K562 (cell line): ENCODE measurements at regions not wholly inside any gene's neighbourhood (a gene's known extent, or its start where the extent isn't known, plus 50 kb on each side); places are given as distances from the start of the nearest gene placed in this dataset.

Experiments used
- ATAC-seq: fragments of 200-7000 bp; cut with Tn5 transposase; 3 replicates; pipeline ENCODE4 v1.9.1; 2020; ENCODE audit warnings: moderate library complexity
- BruUV-seq: library from RNA; stranded (reverse); fragments of 400-500 nt; replicated peaks from 2 replicates; lab custom pipeline; 2021; lab: Mats Ljungman, UMichigan
- CTCF ChIA-PET: fragments of 300-600 bp; formaldehyde crosslinking; extraction: SDS; loops from one replicate; lab custom pipeline; 2021; ENCODE audit warnings: low intra/inter-chr PET ratio; lab: Yijun Ruan, JAX
- POLR2A ChIA-PET: fragments of 300-600, 350-650 bp; sonication (Branson Sonifier 250); formaldehyde crosslinking; extraction: SDS; loops from one replicate; lab custom pipeline; 2021; ENCODE audit warnings: antibody characterized with exemption, inconsistent platforms; lab: Yijun Ruan, JAX
- DNase-seq, 4 experiments: peaks; one replicate each; pipeline versions ENCODE4 v3.0.0 to v3.0.0-alpha.2; 2011 to 2018; ENCODE audit warnings: low spot score in 3 of 4, mixed read lengths in 3 of 4; ENCODE audit errors: extremely low read depth in 1 of 4
- FAIRE-seq: peaks from 2 replicates; lab custom pipeline; 2011; peaks lifted over from hg19 to GRCh38; lab: Jason Lieb, UNC
- H2AFZ ChIP-seq: 2 replicates; pipeline ENCODE4 v1.6.0; 2011; ENCODE audit warnings: low read depth, low read length, control low read depth, inconsistent platforms
- H3K27ac ChIP-seq: fragments of 200-600 bp; 3 replicates; pipeline ENCODE4 v1.8.0; 2011; ENCODE audit warnings: low read depth, mild to moderate bottlenecking, control low read depth, inconsistent platforms, low read length, moderate library complexity, mixed read lengths; ENCODE audit errors: extremely low read depth
- H3K27me3 ChIP-seq, 2 experiments: fragments of 300-600 bp in 1 of 2; 2 replicates in 1 of 2; 3 replicates in 1 of 2; pipeline versions ENCODE4 v1.6.0 to v1.8.0; 2011; ENCODE audit warnings: inconsistent platforms in 2 of 2, low read length in 2 of 2, mild to moderate bottlenecking in 1 of 2, mixed read lengths in 1 of 2, moderate library complexity in 1 of 2; ENCODE audit not compliant: control insufficient read depth in 2 of 2, insufficient read depth in 2 of 2
- H3K36me3 ChIP-seq: fragments of 300-600 bp; 3 replicates; pipeline ENCODE4 v1.8.0; 2011; ENCODE audit warnings: mild to moderate bottlenecking, low read length, inconsistent platforms; ENCODE audit not compliant: control insufficient read depth, insufficient read depth
- H3K4me1 ChIP-seq, 2 experiments: fragments of 200-600 bp in 1 of 2; replicated peaks in 1 of 2; 2 replicates in 1 of 2; 3 replicates in 1 of 2; pipeline versions ENCODE4 v1.5.1 to v1.8.0; 2011; ENCODE audit warnings: inconsistent platforms in 2 of 2, low read length in 2 of 2, mild to moderate bottlenecking in 1 of 2, mixed read lengths in 1 of 2, moderate library complexity in 1 of 2; ENCODE audit not compliant: control insufficient read depth in 2 of 2, insufficient read depth in 2 of 2
- H3K4me2 ChIP-seq: 2 replicates; pipeline ENCODE4 v1.6.1; 2011; ENCODE audit warnings: low read length, control low read depth, inconsistent platforms, mixed read lengths; ENCODE audit not compliant: insufficient read depth
- H3K4me3 ChIP-seq: fragments of 200-600 bp; sonication (generic), shearing (Covaris generic); 2 replicates; pipeline ENCODE4 v1.5.1; 2016; ENCODE audit warnings: control low read depth, inconsistent platforms
- H3K79me2 ChIP-seq: fragments of 200-600 bp; 3 replicates; pipeline ENCODE4 v1.8.0; 2011; ENCODE audit warnings: low read length, inconsistent platforms; ENCODE audit not compliant: control insufficient read depth, insufficient read depth
- H3K9ac ChIP-seq, 2 experiments: 2 replicates each; pipeline versions ENCODE4 v1.6.0 to v1.6.1; 2011; ENCODE audit warnings: low read depth in 2 of 2, low read length in 2 of 2, control low read depth in 1 of 2, inconsistent platforms in 1 of 2, mild to moderate bottlenecking in 1 of 2, mixed read lengths in 1 of 2; ENCODE audit not compliant: insufficient read depth in 1 of 2
- H3K9me1 ChIP-seq: one replicate; pipeline ENCODE4 v1.6.0; 2011; ENCODE audit warnings: inconsistent platforms, mild to moderate bottlenecking, low read length, moderate library complexity; ENCODE audit not compliant: control insufficient read depth, insufficient read depth
- H3K9me3 ChIP-seq: replicated peaks from 2 replicates; pipeline ENCODE4 v1.5.1; 2011; ENCODE audit warnings: low read depth, low read length, inconsistent platforms; ENCODE audit not compliant: control insufficient read depth, insufficient read depth
- H4K20me1 ChIP-seq: replicated peaks from 2 replicates; pipeline ENCODE4 v1.6.1; 2011; ENCODE audit warnings: low read length, inconsistent platforms, mixed read lengths; ENCODE audit not compliant: control insufficient read depth, insufficient read depth
- MECOM ChIP-seq: fragments of 250-450 bp; sonication (Bioruptor Pico); IDR thresholded peaks from 2 replicates; pipeline ENCODE4 v1.8.0; 2022; ENCODE audit warnings: inconsistent platforms
- MED1 ChIP-seq: sonication (generic); formaldehyde crosslinking; IDR thresholded peaks from 2 replicates; pipeline ENCODE4 v1.8.1; 2023; ENCODE audit warnings: missing genetic modification reagents, borderline replicate concordance
- MXI1 ChIP-seq: IDR thresholded peaks from 2 replicates; pipeline ENCODE4 v1.6.1; 2011; ENCODE audit warnings: low read depth, mild to moderate bottlenecking, improper control_type of control experiment, low read length
- NCOA1 ChIP-seq: fragments of 450-650 bp; IDR thresholded peaks from 2 replicates; pipeline ENCODE4 v1.6.1; 2016; ENCODE audit warnings: low read depth
- SIRT6 ChIP-seq: IDR thresholded peaks from one replicate; pipeline ENCODE4 v1.6.1; 2012; ENCODE audit warnings: low read depth, mild to moderate bottlenecking, control low read depth, inconsistent platforms, low read length, moderate library complexity
- TAF7 ChIP-seq: fragments of 450-650 bp; IDR thresholded peaks from 2 replicates; pipeline ENCODE4 v1.6.1; 2016; ENCODE audit warnings: missing genetic modification characterization, missing compliant biosample characterization
- TAF9B ChIP-seq: fragments of 450-650 bp; IDR thresholded peaks from 2 replicates; pipeline ENCODE4 v1.6.1; 2018; ENCODE audit warnings: mild to moderate bottlenecking; ENCODE audit not compliant: partially characterized antibody
- WGBS: fragments of 100-300 bp; shearing (Covaris generic); methylation state at CpG from one replicate; pipeline ENCODE4 v1.1.6; 2016; ENCODE audit warnings: low coverage, mixed read lengths; ENCODE audit not compliant: insufficient coverage; ENCODE audit errors: missing lambda C conversion rate; 5-methylcytosine and 5-hydroxymethylcytosine counted together
- in situ Hi-C: fragments of 300-500 bp; cut with MboI; formaldehyde crosslinking; loops from 4 replicates; pipeline ENCODE4 v1.15.0; 2018; ENCODE audit warnings: inconsistent platforms, mixed read lengths
- intact Hi-C: fragments of 100-400 bp; cut with micrococcal nuclease; formaldehyde crosslinking; loops from 2 replicates; pipeline ENCODE4 v1.14.2; 2022
- TF ChIP-seq, protein P1 (sequence below): sonication (generic); formaldehyde crosslinking; IDR thresholded peaks from 2 replicates; pipeline ENCODE4 v1.8.0; 2022; ENCODE audit warnings: mild to moderate bottlenecking, missing genetic modification reagents

DNA sequence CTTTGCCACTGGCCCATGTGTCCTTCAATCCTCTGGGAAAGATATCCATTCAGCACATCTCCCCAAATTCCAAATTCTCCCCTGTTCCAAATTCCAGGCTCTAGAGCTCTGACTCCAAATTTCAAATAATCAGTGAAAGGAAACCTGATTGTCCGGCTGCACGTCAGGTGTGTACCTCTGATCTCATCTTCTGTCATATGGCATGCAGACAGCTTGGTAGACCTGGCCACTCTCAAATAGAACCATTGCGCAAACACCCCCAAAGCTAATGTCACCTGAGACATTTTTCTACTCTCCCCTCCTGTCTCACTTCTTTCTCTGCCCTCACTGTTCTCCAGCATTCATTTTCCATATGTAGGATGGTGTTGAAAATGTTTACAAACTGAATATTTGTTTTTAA lies 337.0 kb upstream of the DYNLRB2 start (continued):
- TF ChIP-seq, protein P1, sequence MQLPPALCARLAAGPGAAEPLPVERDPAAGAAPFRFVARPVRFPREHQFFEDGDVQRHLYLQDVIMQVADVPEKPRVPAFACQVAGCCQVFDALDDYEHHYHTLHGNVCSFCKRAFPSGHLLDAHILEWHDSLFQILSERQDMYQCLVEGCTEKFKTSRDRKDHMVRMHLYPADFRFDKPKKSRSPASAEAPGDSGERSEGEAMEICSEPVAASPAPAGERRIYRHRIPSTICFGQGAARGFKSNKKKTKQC = no peak
- TF ChIP-seq MED1 (CRISPR knock-in tag) (no peak), TAF9B (no peak)
- TF ChIP-seq, all 486 proteins: peak for 0

DNA sequence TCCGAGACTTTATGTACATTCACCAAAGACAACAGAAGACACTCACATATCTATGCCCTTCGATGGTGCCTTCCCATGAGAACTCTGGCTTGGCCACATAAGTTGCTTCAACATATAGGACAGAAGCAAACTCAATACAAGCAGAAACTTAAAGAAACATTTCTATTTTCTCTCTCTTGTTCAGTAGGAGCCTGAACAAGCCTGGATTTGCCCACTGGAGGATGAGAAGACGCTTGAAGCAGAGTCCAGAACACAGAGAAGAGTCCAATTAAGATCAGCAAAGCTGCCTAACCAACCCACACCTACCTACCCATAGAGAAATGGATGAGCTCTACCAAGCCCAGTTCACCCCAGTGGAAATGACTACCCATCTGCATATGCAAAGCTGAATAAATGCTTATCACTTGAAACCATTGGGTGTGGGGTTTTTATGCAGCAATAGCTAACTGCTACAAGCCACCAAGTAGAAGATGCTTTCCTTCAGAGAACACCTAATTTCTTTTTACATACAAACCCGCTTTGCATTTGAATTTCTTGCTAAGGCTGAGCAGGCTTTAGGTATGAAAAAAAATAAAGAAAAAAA lies 337.9 kb upstream of the DYNLRB2 start:
- Histone ChIP-seq H3K27me3 (no peaks in the 10 kb centered on the region), H2AFZ (no peak overlapping the region), H3K79me2 (no peaks in the 10 kb centered on the region), H3K4me2 (no peak overlapping the region), H3K27ac (no peak overlapping the region), H3K9me3 (no peaks in the 10 kb centered on the region), H3K9ac (no peak overlapping the region), H4K20me1 (0 out of 2 replicates have a peak, but pooled peaks cover 3% of the 10 kb centered on the region), H3K4me1 (no peaks in the 10 kb centered on the region), H3K4me3 (no peak overlapping the region), H3K9me1 (no peaks in the 10 kb centered on the region), H3K36me3 (no peaks in the 10 kb centered on the region)
- CTCF ChIA-PET = no interaction called here
- DNase-seq = no peak
- intact Hi-C loops (no loop called here), in situ Hi-C loops (no loop called here)
- TF ChIP-seq MECOM (CRISPR knock-in tag) (no peak), SIRT6 (no peak), TAF7 (tag) (no peak), MXI1 (no peak), NCOA1 (no peak)
- 0% methylated on average over 4 of the region's 4 CpGs for WGBS
- POLR2A ChIA-PET = no interaction called here
- no peak for ATAC-seq
- FAIRE-seq = no peak
- no TSS peak for BruUV-seq
